ENCODE measurements at regions not wholly inside any gene's neighbourhood (a gene's known extent, or its start where the extent isn't known, plus 50 kb on each side); places are given as distances from the start of the nearest gene placed in this dataset.

GRCh38 chr18:77517901-77518300 lies 268.3 kb downstream of the GALR1 start:
- DNase-seq (ENCODE audit: low read depth, low spot score): no peak

- no peak for DNase-seq (ENCODE audit: low read depth, low spot score)
Measured at GRCh38 chr18:77520767-77521166, 271.1 kb downstream of the GALR1 start.

GRCh38 chr18:77522051-77522675 lies 272.5 kb downstream of the GALR1 start:
- no peak for DNase-seq (ENCODE audit: low read depth, low spot score)

GRCh38 chr18:77524909-77525308 lies 275.3 kb downstream of the GALR1 start:
- no peak for DNase-seq (ENCODE audit: low read depth, low spot score)

- DNase-seq (ENCODE audit: low read depth, low spot score): no peak
Measured at GRCh38 chr18:77526962-77527361, 277.3 kb downstream of the GALR1 start.

GRCh38 chr18:77528872-77529271 lies 279.2 kb downstream of the GALR1 start:
- no peak for DNase-seq (ENCODE audit: low read depth, low spot score)

GRCh38 chr18:77529492-77530176 lies 280.0 kb downstream of the GALR1 start:
- DNase-seq (ENCODE audit: low read depth, low spot score): no peak

- DNase-seq (ENCODE audit: low read depth, low spot score): no peak
Measured at GRCh38 chr18:77530732-77531131, 281.1 kb downstream of the GALR1 start.

GRCh38 chr18:77539860-77540259 lies 290.2 kb downstream of the GALR1 start:
- DNase-seq (ENCODE audit: low read depth, low spot score): no peak

GRCh38 chr18:77544792-77545191 lies 295.1 kb downstream of the GALR1 start:
- no peak for DNase-seq (ENCODE audit: low read depth, low spot score)

- no peak for DNase-seq (ENCODE audit: low read depth, low spot score)
Measured at GRCh38 chr18:77547757-77548156, 298.1 kb downstream of the GALR1 start.

- DNase-seq (ENCODE audit: low read depth, low spot score): no peak
Measured at GRCh38 chr18:77548790-77549420, 299.3 kb downstream of the GALR1 start.

GRCh38 chr18:77550625-77551024 lies 301.0 kb downstream of the GALR1 start:
- no peak for DNase-seq (ENCODE audit: low read depth, low spot score)

- DNase-seq (ENCODE audit: low read depth, low spot score): no peak
Measured at GRCh38 chr18:77551055-77551454, 301.4 kb downstream of the GALR1 start.

- DNase-seq (ENCODE audit: low read depth, low spot score): no peak
Measured at GRCh38 chr18:77552945-77553344, 303.3 kb downstream of the GALR1 start.

GRCh38 chr18:77554061-77554460 lies 304.4 kb downstream of the GALR1 start:
- no peak for DNase-seq (ENCODE audit: low read depth, low spot score)

GRCh38 chr18:77557046-77557587 lies 307.5 kb downstream of the GALR1 start:
- no peak for DNase-seq (ENCODE audit: low read depth, low spot score)

GRCh38 chr18:77559274-77559910 lies 309.7 kb downstream of the GALR1 start:
- DNase-seq (ENCODE audit: low read depth, low spot score): no peak

GRCh38 chr18:77560341-77560992 lies 310.8 kb downstream of the GALR1 start:
- no peak for DNase-seq (ENCODE audit: low read depth, low spot score)

- no peak for DNase-seq (ENCODE audit: low read depth, low spot score)
Measured at GRCh38 chr18:77566604-77567003, 317.0 kb downstream of the GALR1 start.

- DNase-seq (ENCODE audit: low read depth, low spot score): no peak
Measured at GRCh38 chr18:77567205-77567604, 317.6 kb downstream of the GALR1 start.

- DNase-seq (ENCODE audit: low read depth, low spot score): no peak
Measured at GRCh38 chr18:77571743-77572142, 322.1 kb downstream of the GALR1 start.

All from iPS DF 19.7 (cell line).